ENCODE measurements at regions not wholly inside any gene's neighbourhood (a gene's known extent, or its start where the extent isn't known, plus 50 kb on each side); places are given as distances from the start of the nearest gene placed in this dataset.

GRCh38 chr10:57465155-57465554 is 802.5 kb downstream of the IPMK start:
- dilution Hi-C loops (cut with MboI; ENCODE audit: extremely low pct_ligation_motif_present, low sequenced_read_pairs) = no loop called here
- TF ChIP-seq EZH2 (IDR thresholded peaks at IDR 0.05; ENCODE audit: low read length) = no peak
- TF ChIP-seq, protein P1, sequence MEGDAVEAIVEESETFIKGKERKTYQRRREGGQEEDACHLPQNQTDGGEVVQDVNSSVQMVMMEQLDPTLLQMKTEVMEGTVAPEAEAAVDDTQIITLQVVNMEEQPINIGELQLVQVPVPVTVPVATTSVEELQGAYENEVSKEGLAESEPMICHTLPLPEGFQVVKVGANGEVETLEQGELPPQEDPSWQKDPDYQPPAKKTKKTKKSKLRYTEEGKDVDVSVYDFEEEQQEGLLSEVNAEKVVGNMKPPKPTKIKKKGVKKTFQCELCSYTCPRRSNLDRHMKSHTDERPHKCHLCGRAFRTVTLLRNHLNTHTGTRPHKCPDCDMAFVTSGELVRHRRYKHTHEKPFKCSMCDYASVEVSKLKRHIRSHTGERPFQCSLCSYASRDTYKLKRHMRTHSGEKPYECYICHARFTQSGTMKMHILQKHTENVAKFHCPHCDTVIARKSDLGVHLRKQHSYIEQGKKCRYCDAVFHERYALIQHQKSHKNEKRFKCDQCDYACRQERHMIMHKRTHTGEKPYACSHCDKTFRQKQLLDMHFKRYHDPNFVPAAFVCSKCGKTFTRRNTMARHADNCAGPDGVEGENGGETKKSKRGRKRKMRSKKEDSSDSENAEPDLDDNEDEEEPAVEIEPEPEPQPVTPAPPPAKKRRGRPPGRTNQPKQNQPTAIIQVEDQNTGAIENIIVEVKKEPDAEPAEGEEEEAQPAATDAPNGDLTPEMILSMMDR (optimal IDR thresholded peaks at IDR 0.05 in 1 of 3, IDR thresholded peaks at IDR 0.05 in 1 of 3, conservative IDR thresholded peaks at IDR 0.05 in 1 of 3; ENCODE audit: extremely low read depth in 1 of 3, insufficient read depth in 2 of 3, low read length in 3 of 3) = no peak
- no peaks in the 10 kb centered on the region for H3K27me3 ChIP-seq (ENCODE audit: control insufficient read depth, extremely low read depth, insufficient read depth, low read length)
- no peak overlapping the region for H3K4me3 ChIP-seq (ENCODE audit: control insufficient read depth in 2 of 3, extremely low read depth in 1 of 3, insufficient read depth in 2 of 3, low read depth in 1 of 3, low read length in 3 of 3)
- H3K4me1 ChIP-seq (ENCODE audit: control insufficient read depth, extremely low read depth, insufficient read depth, low read length) = no peaks in the 10 kb centered on the region
- H3K27ac ChIP-seq (ENCODE audit: control insufficient read depth, insufficient read depth, low read length) = no peak overlapping the region
- no peak for DNase-seq (ENCODE audit: low read depth, low spot score)
- H3K9me3 ChIP-seq (ENCODE audit: control insufficient read depth, low read depth, low read length) = no peaks in the 10 kb centered on the region
- no peaks in the 10 kb centered on the region for H4K20me1 ChIP-seq (ENCODE audit: control insufficient read depth, extremely low read depth, insufficient read depth, low read length)
- H3K36me3 ChIP-seq (ENCODE audit: control insufficient read depth in 2 of 2, extremely low read depth in 1 of 2, insufficient read depth in 2 of 2, low read length in 2 of 2) = no peaks in the 10 kb centered on the region
- no peak overlapping the region for H3K4me2 ChIP-seq (ENCODE audit: control insufficient read depth, extremely low read depth, insufficient read depth, low read depth, low read length)
- no peak for FAIRE-seq
- H3K79me2 ChIP-seq (ENCODE audit: control insufficient read depth, insufficient read depth, low read length) = no peaks in the 10 kb centered on the region
- no peak overlapping the region for H2AFZ ChIP-seq (ENCODE audit: control insufficient read depth, low read length)
- no peaks in the 10 kb centered on the region for H3K9me1 ChIP-seq (ENCODE audit: control insufficient read depth, extremely low read depth, insufficient read depth, low read length)
- no peak overlapping the region for H3K9ac ChIP-seq (ENCODE audit: control insufficient read depth, extremely low read depth, insufficient read depth, low read length)

DNA sequence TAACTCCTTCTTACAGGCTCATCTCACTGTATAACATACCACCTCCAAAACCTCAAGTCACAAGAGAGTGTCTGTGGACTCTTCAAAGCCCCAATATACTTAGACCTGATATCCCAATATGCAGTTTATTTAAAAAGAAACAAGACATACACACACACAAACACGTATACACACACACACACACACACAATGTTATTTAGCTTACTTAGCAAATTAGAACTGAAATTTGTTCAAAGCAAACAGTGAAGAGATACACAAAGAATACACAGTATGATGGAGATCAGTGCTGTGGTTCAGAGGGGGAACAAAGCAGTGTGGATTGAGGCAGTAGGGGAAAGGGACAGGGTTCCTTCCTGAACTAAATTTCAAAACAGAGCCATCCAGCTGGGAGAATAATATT is 807.2 kb downstream of the IPMK start:
- dilution Hi-C loops (cut with MboI; ENCODE audit: extremely low pct_ligation_motif_present, low sequenced_read_pairs) = no loop called here
- H3K4me1 ChIP-seq (ENCODE audit: control insufficient read depth, extremely low read depth, insufficient read depth, low read length) = no peaks in the 10 kb centered on the region

More for the DNA sequence above, 807.2 kb downstream of the IPMK start:
- H3K79me2 ChIP-seq (ENCODE audit: control insufficient read depth, insufficient read depth, low read length) = no peaks in the 10 kb centered on the region
- FAIRE-seq (no peak), DNase-seq (ENCODE audit: low read depth, low spot score) (no peak)
- H3K9me3 ChIP-seq (ENCODE audit: control insufficient read depth, low read depth, low read length) = no peaks in the 10 kb centered on the region
- H3K27me3 ChIP-seq (ENCODE audit: control insufficient read depth, extremely low read depth, insufficient read depth, low read length) = no peaks in the 10 kb centered on the region
- no peaks in the 10 kb centered on the region for H4K20me1 ChIP-seq (ENCODE audit: control insufficient read depth, extremely low read depth, insufficient read depth, low read length)
- H3K4me2 ChIP-seq (ENCODE audit: control insufficient read depth, extremely low read depth, insufficient read depth, low read depth, low read length) = no peak overlapping the region
- no peak overlapping the region for H3K9ac ChIP-seq (ENCODE audit: control insufficient read depth, extremely low read depth, insufficient read depth, low read length)
- H3K27ac ChIP-seq (ENCODE audit: control insufficient read depth, insufficient read depth, low read length) = no peak overlapping the region
- H3K9me1 ChIP-seq (ENCODE audit: control insufficient read depth, extremely low read depth, insufficient read depth, low read length) = no peaks in the 10 kb centered on the region
- no peak overlapping the region for H2AFZ ChIP-seq (ENCODE audit: control insufficient read depth, low read length)
- no peaks in the 10 kb centered on the region for H3K36me3 ChIP-seq (ENCODE audit: control insufficient read depth in 2 of 2, extremely low read depth in 1 of 2, insufficient read depth in 2 of 2, low read length in 2 of 2)
- TF ChIP-seq, protein P1 (optimal IDR thresholded peaks at IDR 0.05 in 1 of 3, IDR thresholded peaks at IDR 0.05 in 1 of 3, conservative IDR thresholded peaks at IDR 0.05 in 1 of 3; ENCODE audit: extremely low read depth in 1 of 3, insufficient read depth in 2 of 3, low read length in 3 of 3) = no peak
- no peak for TF ChIP-seq EZH2 (IDR thresholded peaks at IDR 0.05; ENCODE audit: low read length)
- H3K4me3 ChIP-seq (ENCODE audit: control insufficient read depth in 2 of 3, extremely low read depth in 1 of 3, insufficient read depth in 2 of 3, low read depth in 1 of 3, low read length in 3 of 3) = no peak overlapping the region

Data from keratinocyte (primary cell).